ENCODE measurements at regions not wholly inside any gene's neighbourhood (a gene's known extent, or its start where the extent isn't known, plus 50 kb on each side); places are given as distances from the start of the nearest gene placed in this dataset.

DNA sequence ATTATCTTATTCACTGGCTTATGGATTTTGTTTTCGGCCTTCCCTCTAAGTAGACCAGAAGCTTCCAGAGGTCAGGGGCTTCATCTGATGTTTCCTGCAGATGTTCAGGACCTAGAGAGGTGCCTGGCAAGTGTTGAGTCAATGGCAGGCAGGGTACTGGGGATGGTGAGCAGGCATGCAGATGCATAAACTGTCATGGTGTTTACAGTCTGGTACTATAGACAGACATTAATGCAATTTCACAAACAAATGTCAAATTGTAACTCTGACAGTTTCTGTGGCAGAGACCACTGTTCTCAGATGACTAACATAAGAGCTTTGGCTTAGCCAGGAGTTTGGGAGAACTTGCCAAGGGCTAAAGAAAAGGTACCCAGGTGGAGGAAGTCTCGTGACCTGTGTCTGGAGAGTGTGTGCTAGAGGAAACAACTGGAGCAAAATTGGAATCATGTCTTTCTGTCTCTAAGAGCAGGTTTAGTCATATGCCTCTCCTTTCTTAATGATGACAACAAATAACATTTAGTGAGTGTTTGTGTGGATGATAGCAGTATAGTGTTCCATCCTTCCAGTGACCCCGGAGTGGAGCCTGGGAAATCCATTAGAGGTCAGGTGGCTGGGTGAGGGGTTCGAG is 53.7 kb upstream of the TRAK1 start:
- H3K4me1 Mint-ChIP-seq = peaks cover 52 to 86% of the 10 kb centered on the region in 2 donors
- H3K27ac Mint-ChIP-seq = peak overlapping the region; percentile 57
- no peaks in the 10 kb centered on the region for H3K9me3 Mint-ChIP-seq
- no peaks in the 10 kb centered on the region for H3K27me3 Mint-ChIP-seq
- H3K4me3 Mint-ChIP-seq = no peak overlapping the region
- H3K36me3 Mint-ChIP-seq = peaks cover 26 to 47% of the 10 kb centered on the region in 2 donors
- ATAC-seq (replicated peaks) (peak in 1 of 2 donors; percentile 26), DNase-seq (no peak)

DNA sequence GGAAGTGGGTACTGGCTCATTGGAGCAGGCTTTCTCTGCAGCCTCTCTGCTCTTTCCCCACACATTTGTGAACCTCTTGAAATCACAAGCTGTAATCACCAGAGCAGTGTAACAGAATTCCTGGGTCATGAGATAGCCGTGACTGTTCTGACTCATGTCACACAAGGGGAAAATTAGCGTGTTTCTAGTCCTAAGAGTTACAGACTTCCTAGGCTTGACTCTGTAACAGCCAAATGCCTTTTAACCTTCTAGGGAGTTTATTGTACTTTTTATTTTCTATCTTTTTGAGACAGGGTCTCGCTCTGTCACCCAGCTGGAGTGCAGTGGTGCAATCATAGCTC is 54.7 kb upstream of the TRAK1 start:
- H3K9me3 Mint-ChIP-seq = no peaks in the 10 kb centered on the region
- H3K4me1 Mint-ChIP-seq = peaks cover 60 to 86% of the 10 kb centered on the region in 2 donors
- H3K27me3 Mint-ChIP-seq = no peaks in the 10 kb centered on the region
- peak overlapping the region; percentile 91 for H3K27ac Mint-ChIP-seq
- H3K36me3 Mint-ChIP-seq = peaks cover 25 to 46% of the 10 kb centered on the region in 2 donors
- peak overlapping the region in 1 of 2 donors; percentile 39 for H3K4me3 Mint-ChIP-seq
- DNase-seq (no peak), ATAC-seq (replicated peaks) (peak; percentile 63 to 80)

DNA sequence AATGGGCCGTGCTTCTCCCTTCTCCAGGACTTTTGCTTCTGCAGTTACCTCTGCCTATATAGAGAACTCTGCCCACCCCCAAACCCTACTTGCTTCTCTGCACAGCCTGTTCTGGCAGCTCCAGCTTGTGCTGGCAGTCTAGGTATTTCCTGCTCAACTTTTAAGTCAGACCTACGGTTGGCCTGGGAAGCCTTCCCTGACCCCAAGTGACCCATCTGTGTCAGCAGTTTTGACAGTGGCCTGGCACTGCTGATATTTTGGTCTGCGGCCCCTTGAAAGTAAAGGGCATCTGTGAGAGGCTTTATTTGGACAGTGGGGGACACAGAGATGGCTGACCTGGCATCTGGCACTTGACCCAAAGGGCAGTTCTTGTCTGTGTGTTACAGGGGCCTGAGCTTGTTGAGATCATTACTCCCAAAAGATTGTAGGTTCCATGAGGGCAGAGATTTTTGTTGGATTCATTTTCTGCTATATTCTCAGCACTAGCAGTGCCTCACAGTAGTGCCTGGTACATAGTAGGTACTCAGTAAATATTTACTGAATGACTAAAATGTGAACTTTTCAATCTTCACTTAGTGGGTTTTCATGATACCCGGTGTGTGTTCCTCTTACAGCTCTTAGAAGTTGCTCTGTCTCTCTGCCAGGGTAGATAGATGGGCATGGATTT is 55.2 kb upstream of the TRAK1 start:
- Mint-ChIP-seq H3K9me3 (no peaks in the 10 kb centered on the region), H3K4me1 (peaks cover 58 to 84% of the 10 kb centered on the region in 2 donors), H3K27ac (peak overlapping the region; percentile 91)

DNA sequence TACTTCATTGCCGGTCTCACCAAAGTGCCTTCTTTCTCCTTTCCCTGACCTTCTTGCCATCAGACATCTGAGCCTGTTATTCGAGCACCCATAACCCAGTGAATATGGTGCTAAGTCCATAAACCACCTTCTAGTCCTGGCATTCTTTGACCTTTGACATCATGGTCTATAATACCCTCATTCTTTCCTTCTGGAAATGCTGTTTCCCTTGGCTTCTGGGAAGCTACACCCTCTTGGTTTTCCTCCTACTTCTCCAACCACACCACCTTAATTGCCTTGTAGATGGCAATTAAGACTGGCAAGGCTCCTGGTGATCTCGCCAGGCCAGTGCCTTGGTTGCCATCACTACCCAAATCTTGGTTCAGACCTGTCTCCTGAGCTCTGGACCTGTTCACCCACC is 56.1 kb upstream of the TRAK1 start:
- H3K4me1 Mint-ChIP-seq = peaks cover 55 to 76% of the 10 kb centered on the region in 2 donors
- peaks cover 23 to 37% of the 10 kb centered on the region in 2 donors for H3K36me3 Mint-ChIP-seq

More for the DNA sequence above, 55.2 kb upstream of the TRAK1 start:
- no peaks in the 10 kb centered on the region for H3K27me3 Mint-ChIP-seq
- ATAC-seq (replicated peaks) = peak; percentile 8 to 19
- no peak for DNase-seq
- H3K4me3 Mint-ChIP-seq = peak overlapping the region; percentile 0 to 42
- H3K36me3 Mint-ChIP-seq = peaks cover 23 to 44% of the 10 kb centered on the region in 2 donors

DNA sequence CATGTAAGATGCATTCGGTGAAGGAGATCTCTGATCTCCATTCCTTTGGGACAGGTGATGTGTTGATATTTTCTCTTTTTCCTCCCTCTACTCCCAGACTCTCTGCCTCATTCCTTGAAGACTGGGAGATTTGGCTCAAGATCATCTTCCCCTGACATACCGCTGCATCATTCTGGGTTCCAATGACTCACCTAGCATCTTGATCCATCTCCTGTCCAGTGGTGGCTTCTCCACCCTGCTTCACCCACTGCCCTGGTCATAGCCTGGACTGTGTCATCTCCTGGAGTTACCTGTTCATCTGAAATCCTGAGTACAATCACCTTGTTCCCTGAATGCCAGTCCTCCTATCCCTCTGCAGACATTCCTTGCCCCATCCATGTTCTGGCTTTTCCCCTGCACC is 57.4 kb upstream of the TRAK1 start:
- peaks cover 22 to 42% of the 10 kb centered on the region in 2 donors for H3K36me3 Mint-ChIP-seq
- ATAC-seq (replicated peaks) (no peak), DNase-seq (no peak)
- no peak overlapping the region for H3K4me3 Mint-ChIP-seq
- H3K4me1 Mint-ChIP-seq = peaks cover 58 to 80% of the 10 kb centered on the region in 2 donors
- H3K27me3 Mint-ChIP-seq = no peaks in the 10 kb centered on the region
- H3K9me3 Mint-ChIP-seq = no peaks in the 10 kb centered on the region
- no peak overlapping the region for H3K27ac Mint-ChIP-seq

More for the DNA sequence above, 56.1 kb upstream of the TRAK1 start:
- Mint-ChIP-seq H3K4me3 (no peak overlapping the region), H3K9me3 (no peaks in the 10 kb centered on the region), H3K27ac (peak overlapping the region; percentile 72), H3K27me3 (no peaks in the 10 kb centered on the region)
- ATAC-seq (replicated peaks) (no peak), DNase-seq (no peak)

DNA sequence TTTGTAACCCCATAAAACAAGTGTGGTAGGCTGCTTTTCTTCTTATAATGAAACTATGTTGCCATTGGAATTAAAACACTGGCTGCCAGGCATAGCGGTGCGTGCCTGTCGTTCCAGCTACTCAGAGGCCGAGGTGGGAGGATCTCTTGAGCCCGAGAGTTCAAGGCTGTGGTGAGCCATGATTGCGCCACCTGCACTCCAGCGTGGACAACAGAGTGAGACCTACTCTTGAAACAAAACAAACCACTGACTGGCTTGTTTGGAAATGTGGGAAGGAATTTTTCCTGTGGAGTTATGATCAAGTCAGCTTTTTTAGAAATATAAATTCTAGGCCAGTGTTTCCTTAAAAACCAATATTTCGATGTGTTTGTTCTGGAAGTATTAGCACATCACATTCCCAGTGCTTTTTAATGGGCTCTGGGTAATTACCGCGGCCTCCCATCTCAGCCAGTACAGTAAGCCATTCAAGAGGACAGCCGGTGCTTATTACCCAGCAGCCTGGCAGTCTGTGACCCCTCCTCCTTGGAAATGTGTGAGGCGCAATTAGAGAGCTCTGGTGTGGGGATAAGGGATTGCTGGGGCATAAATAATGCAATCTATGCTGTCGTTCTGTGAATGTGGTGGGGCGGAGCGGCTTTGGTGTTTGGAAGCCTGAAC is 58.3 kb upstream of the TRAK1 start:
- Mint-ChIP-seq H3K4me1 (peaks cover 62 to 84% of the 10 kb centered on the region in 2 donors), H3K27ac (no peak overlapping the region), H3K9me3 (peaks cover 5 to 6% of the 10 kb centered on the region in 2 donors), H3K27me3 (no peaks in the 10 kb centered on the region), H3K36me3 (peaks cover 29 to 46% of the 10 kb centered on the region in 2 donors), H3K4me3 (no peak overlapping the region)
- DNase-seq (no peak), ATAC-seq (replicated peaks) (no peak)

DNA sequence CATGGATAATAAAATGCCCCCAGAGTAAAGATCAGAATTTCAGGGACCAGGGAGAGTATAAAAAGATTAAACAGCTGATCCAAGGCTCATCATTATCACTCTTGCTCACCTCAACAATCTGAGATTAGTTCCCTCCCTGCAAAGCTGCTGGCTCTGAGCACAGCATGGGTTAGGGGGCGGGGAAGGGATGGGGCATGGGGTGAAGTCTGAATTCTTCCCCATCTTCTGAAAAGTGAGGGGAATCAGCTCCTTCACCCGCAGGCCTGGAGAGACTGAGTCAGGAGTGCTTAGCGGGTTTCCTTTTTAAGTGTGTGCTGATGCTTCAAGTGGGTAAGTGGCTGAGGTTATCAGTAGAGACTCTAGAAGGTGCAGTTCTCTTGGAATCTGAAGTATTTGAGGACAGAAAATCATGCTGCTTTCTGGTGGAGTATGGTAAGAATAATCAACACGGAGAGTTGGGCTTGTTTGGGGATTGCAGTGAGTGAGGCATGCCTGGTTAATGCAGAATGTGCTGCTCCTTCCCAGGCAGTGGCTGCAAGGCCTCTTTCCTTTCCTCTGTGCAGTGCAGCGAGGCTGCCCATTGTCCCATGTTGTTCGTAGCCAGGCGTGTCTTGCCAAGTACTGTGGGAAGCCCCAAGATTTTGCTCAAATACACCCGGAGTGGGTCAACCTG is 59.2 kb upstream of the TRAK1 start:
- H3K36me3 Mint-ChIP-seq = peaks cover 25 to 43% of the 10 kb centered on the region in 2 donors
- peak overlapping the region; percentile 56 for H3K27ac Mint-ChIP-seq
- H3K4me1 Mint-ChIP-seq = peaks cover 54 to 76% of the 10 kb centered on the region in 2 donors
- peaks cover 5 to 6% of the 10 kb centered on the region in 2 donors for H3K9me3 Mint-ChIP-seq
- H3K27me3 Mint-ChIP-seq = no peaks in the 10 kb centered on the region
- H3K4me3 Mint-ChIP-seq = no peak overlapping the region
- DNase-seq (no peak), ATAC-seq (replicated peaks) (no peak)

DNA sequence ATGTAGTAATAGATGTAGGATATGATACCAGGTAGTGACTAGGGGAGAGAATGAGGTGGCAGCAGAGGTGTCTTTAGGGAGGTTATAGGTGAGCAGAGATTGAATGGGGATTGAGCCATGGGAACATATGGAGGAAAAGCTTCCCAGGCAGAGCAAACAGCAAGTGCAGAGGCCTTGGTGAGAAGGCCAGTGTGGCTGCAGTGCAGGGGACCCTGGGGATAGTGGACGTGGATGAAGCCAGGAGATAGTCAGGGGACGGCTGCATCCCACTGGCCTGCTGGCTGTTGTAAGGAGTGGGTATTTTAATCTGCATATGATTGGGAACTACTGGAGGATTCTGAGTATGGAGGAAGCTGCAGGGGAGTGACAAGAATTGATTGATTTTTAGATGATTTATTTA is 62.7 kb upstream of the TRAK1 start:
- no peak overlapping the region for H3K27ac Mint-ChIP-seq
- no peaks in the 10 kb centered on the region for H3K27me3 Mint-ChIP-seq
- ATAC-seq (replicated peaks) (no peak), DNase-seq (no peak)
- H3K4me3 Mint-ChIP-seq = no peak overlapping the region
- peaks cover 9 to 19% of the 10 kb centered on the region in 2 donors for H3K36me3 Mint-ChIP-seq
- peaks cover 43 to 74% of the 10 kb centered on the region in 2 donors for H3K4me1 Mint-ChIP-seq
- peaks cover 5 to 6% of the 10 kb centered on the region in 2 donors for H3K9me3 Mint-ChIP-seq

DNA sequence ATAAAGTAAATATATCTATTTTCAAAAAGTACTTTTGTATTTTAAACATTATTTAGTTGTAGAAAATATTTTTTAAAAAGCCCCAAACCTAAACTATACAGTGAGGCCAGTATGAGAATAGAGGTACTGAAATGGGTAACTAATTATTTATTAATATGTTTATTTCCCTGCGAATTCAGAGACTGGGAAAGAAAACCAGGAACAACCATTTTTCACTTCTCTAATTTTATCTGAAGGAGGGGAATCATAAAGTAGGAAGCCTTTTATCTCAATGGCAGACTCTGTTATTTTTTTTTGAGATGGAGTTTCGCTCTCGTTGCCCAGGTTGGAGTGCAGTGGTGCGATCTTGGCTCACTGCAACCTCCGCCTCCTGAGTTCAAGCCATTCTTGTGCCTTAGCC is 63.6 kb upstream of the TRAK1 start:
- Mint-ChIP-seq H3K4me3 (no peak overlapping the region), H3K4me1 (peaks cover 45 to 76% of the 10 kb centered on the region in 2 donors), H3K27ac (no peak overlapping the region), H3K36me3 (peaks cover 14 to 24% of the 10 kb centered on the region in 2 donors), H3K9me3 (peaks cover 6% of the 10 kb centered on the region in 2 donors), H3K27me3 (no peaks in the 10 kb centered on the region)
- DNase-seq (no peak), ATAC-seq (replicated peaks) (no peak)

DNA sequence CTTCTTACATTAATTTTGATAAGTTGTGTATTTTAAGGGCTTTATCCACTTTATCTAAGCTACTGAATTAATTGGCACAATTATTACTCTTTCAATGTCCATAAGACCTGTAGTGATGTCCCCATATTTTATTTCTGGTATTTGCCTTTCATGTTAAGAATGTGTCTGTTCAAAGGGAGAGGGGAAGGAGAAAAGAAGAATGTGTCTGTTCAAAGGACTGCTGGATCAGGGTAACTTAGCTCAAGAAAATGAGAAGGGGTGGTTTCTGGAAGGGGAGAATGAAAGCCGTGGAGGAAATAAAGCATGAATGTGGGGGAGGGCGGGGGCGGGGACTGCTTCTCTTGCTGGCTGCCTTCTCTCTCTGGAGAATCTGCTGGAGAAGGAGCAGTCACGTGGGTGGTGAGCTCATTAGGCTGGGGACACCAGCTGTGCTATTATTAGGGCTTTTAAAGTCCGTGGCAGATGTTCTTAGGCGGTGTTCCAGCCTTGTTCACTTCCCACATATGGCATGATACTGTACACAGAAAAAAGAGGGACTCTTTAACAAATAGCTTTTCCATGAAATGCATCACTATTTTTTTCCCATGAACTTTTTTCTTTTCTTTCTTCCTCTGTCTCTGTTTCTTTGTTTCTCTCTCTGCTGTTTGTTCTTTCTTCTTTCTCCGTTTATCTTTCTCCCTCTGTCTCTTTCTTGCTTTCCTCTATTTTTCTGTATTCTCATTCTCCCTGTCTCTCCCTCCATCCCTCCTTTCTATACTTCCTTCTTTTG is 63.7 kb upstream of the ULK4 start:
- Mint-ChIP-seq H3K27ac (peak overlapping the region; percentile 52), H3K36me3 (peaks cover 14 to 24% of the 10 kb centered on the region in 2 donors), H3K9me3 (peaks cover 6% of the 10 kb centered on the region in 2 donors), H3K4me3 (peak overlapping the region; percentile 71 to 80), H3K4me1 (peaks cover 50 to 85% of the 10 kb centered on the region in 2 donors), H3K27me3 (no peaks in the 10 kb centered on the region)
- ATAC-seq (replicated peaks) (peak; percentile 64 to 68), DNase-seq (no peak)

DNA sequence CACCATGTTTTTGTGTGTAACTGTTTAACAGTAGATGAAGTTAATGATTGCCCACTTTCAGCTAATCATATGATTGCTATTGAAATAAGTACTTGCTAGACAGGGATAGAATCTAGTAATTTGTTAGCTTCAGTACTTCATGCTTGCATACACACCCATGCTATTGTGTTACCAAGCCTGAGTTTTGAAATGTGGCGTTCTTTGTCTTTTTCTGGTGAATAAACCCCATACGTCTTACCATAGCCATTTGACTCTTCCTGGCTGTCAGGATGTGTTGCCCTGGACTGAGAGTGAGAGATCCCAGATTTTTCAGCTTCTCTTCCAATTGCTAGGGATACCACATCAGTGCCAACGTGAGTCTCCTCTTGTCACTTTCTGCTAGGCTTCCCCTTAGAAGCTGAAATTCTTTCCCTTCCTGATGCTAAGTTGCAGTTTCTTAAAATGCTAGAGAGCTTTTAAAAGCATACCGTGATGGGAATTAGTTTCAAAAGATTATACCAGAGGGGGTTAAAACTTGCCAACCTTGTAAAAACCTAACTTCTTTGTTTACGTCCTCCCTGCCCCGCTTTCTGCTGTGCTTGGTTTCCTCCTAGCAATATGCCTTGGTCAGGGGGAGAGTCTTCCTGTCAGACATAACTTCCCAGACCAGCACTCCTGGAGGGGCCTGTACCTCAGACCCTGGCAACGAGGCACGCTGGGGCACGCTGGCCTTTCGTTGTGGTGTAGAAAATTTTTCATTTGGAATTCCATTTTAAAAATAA is 62.9 kb upstream of the ULK4 start:
- H3K4me3 Mint-ChIP-seq = peak overlapping the region; percentile 26 to 80
- H3K9me3 Mint-ChIP-seq = peaks cover 6% of the 10 kb centered on the region in 2 donors
- no peaks in the 10 kb centered on the region for H3K27me3 Mint-ChIP-seq
- ATAC-seq (replicated peaks) = peak; percentile 48 to 52
- peaks cover 14 to 23% of the 10 kb centered on the region in 2 donors for H3K36me3 Mint-ChIP-seq
- no peak for DNase-seq
- H3K27ac Mint-ChIP-seq = peak overlapping the region; percentile 57
- H3K4me1 Mint-ChIP-seq = peaks cover 56 to 90% of the 10 kb centered on the region in 2 donors

DNA sequence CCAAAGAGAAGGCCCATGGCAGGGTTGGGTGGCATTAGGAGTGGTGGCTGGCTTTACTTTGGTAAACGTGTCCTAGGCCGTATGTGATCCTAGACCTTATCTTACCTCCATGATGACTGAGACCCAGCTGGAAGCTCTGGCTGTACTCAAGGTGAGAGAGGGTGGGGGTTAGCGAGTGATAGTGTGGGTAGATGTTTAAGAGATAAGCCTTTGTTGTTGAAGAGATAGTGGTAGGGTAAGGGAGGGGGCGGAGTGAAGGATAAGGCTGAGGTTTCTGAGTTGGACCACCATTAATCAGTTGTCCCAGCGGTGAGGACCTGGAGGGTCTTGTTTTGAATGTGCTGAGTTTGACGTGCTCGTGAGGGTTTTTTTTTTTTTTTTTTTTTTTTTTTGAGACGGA is 61.5 kb upstream of the ULK4 start:
- Mint-ChIP-seq H3K9me3 (peaks cover 3 to 4% of the 10 kb centered on the region in 2 donors), H3K27me3 (no peaks in the 10 kb centered on the region), H3K4me3 (peak overlapping the region in 1 of 2 donors; percentile 24), H3K4me1 (peaks cover 52 to 90% of the 10 kb centered on the region in 2 donors), H3K27ac (peak overlapping the region; percentile 72), H3K36me3 (peaks cover 9 to 13% of the 10 kb centered on the region in 2 donors)
- ATAC-seq (replicated peaks) (no peak), DNase-seq (no peak)

DNA sequence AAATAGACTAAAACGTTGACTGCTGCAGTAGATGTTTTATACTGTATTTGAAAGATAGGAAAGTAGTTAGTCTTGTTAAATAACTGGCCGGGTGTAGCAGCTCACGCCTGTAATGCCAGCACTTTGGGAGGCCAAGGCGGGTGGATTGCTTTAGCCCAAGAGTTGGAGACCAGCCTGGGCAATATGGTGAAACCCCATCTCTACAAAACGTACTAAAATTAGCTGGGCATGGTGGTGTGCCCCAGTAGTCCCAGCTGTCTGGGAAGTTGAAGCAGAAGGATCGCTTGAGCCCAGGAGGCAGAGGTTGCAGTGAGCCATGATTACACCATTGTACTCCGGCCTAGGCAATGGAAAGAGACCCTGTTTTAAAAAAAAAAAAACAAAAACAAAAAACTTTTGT is 60.5 kb upstream of the ULK4 start:
- Mint-ChIP-seq H3K4me1 (peaks cover 51 to 93% of the 10 kb centered on the region in 2 donors), H3K4me3 (no peak overlapping the region), H3K27ac (no peak overlapping the region), H3K9me3 (peaks cover 0 to 1% of the 10 kb centered on the region in 2 donors), H3K27me3 (no peaks in the 10 kb centered on the region), H3K36me3 (peaks cover 9 to 11% of the 10 kb centered on the region in 2 donors)
- DNase-seq = no peak
- ATAC-seq (replicated peaks) = no peak
